OCI-LY7 (cell line): ENCODE measurements at regions not wholly inside any gene's neighbourhood (a gene's known extent, or its start where the extent isn't known, plus 50 kb on each side); places are given as distances from the start of the nearest gene placed in this dataset.
A peak's percentile ranks its signal among the peaks of the same experiment; 100 is the strongest.

ENCODE experiments used
- BruUV-seq: library from RNA; stranded (reverse); fragments of 400-500 nt; replicated peaks from 2 replicates; lab custom pipeline; 2021; lab: Mats Ljungman, UMichigan
- CTCF ChIA-PET: fragments of 300-600 bp; sonication (Branson Sonifier 250); formaldehyde crosslinking; loops from one replicate; lab custom pipeline; 2022; ENCODE audit warnings: antibody characterized with exemption; ENCODE audit not compliant: unreplicated experiment; lab: Charles Lee
- POLR2A ChIA-PET: fragments of 300-600 bp; sonication (Branson Sonifier 250); formaldehyde crosslinking; loops from one replicate; lab custom pipeline; 2022; ENCODE audit warnings: antibody characterized with exemption; lab: Charles Lee
- DNase-seq: peaks from one replicate; pipeline ENCODE4 v3.0.0-alpha.2; 2015; ENCODE audit warnings: low spot score
- H2AFZ ChIP-seq: fragments of 200-600 bp; sonication (generic), shearing (Covaris generic); 2 replicates; pipeline ENCODE4 v1.6.1; 2014; ENCODE audit warnings: mild to moderate bottlenecking, antibody characterized with exemption, low read length, moderate library complexity
- H3K27ac ChIP-seq: fragments of 200-600 bp; sonication (generic); 2 replicates; pipeline ENCODE4 v1.5.1; 2014; ENCODE audit warnings: mixed run types, low read depth, mild to moderate bottlenecking, moderate library complexity, low read length, inconsistent platforms; ENCODE audit not compliant: poor library complexity, severe bottlenecking
- H3K36me3 ChIP-seq: fragments of 200-600 bp; sonication (generic); 2 replicates; pipeline ENCODE4 v1.6.1; 2014; ENCODE audit warnings: mild to moderate bottlenecking, antibody characterized with exemption, low read length, moderate library complexity, mixed read lengths; ENCODE audit not compliant: insufficient read depth
- H3K4me1 ChIP-seq: fragments of 200-600 bp; sonication (generic); 2 replicates; pipeline ENCODE4 v1.5.1; 2014; ENCODE audit warnings: mild to moderate bottlenecking, low read length; ENCODE audit not compliant: insufficient read depth, poor library complexity, severe bottlenecking
- H3K4me2 ChIP-seq: fragments of 200-600 bp; sonication (generic); 2 replicates; pipeline ENCODE4 v1.6.1; 2014; ENCODE audit warnings: mild to moderate bottlenecking, low read length
- H3K4me3 ChIP-seq: fragments of 200-600 bp; sonication (generic); 2 replicates; pipeline ENCODE4 v1.5.1; 2014; ENCODE audit warnings: mild to moderate bottlenecking, low read depth, low read length; ENCODE audit not compliant: poor library complexity, severe bottlenecking
- H3K79me2 ChIP-seq: fragments of 200-600 bp; sonication (generic); 2 replicates; pipeline ENCODE4 v1.6.1; 2016; ENCODE audit warnings: low read depth, mild to moderate bottlenecking, low read length, moderate library complexity, mixed read lengths; ENCODE audit not compliant: insufficient read depth
- H3K9me2 ChIP-seq: fragments of 200-600 bp; sonication (generic); 2 replicates; pipeline ENCODE4 v1.6.1; 2016; ENCODE audit warnings: mild to moderate bottlenecking, low read length, mixed read lengths; ENCODE audit not compliant: insufficient read depth
- H3K9me3 ChIP-seq: fragments of 200-600 bp; sonication (generic); 2 replicates; pipeline ENCODE4 v1.6.1; 2014; ENCODE audit warnings: mild to moderate bottlenecking, mixed run types, low read length, mixed read lengths
- H4K20me1 ChIP-seq: fragments of 200-600 bp; sonication (generic); 2 replicates; pipeline ENCODE4 v1.6.1; 2014; ENCODE audit warnings: mild to moderate bottlenecking, antibody characterized with exemption, low read length, moderate library complexity, mixed read lengths; ENCODE audit not compliant: insufficient read depth
- CTCF ChIP-seq: fragments of 200-600 bp; sonication (generic); conservative IDR thresholded peaks from 2 replicates; pipeline ENCODE4 v1.5.1; 2014; ENCODE audit warnings: mild to moderate bottlenecking, antibody characterized with exemption, low read length, moderate library complexity, mixed read lengths
- EZH2phosphoT487 ChIP-seq: fragments of 200-600 bp; sonication (generic); IDR thresholded peaks from 2 replicates; pipeline ENCODE4 v1.6.1; 2018; ENCODE audit warnings: low read depth, borderline replicate concordance, mild to moderate bottlenecking, mixed run types, antibody characterized with exemption, low read length, moderate library complexity, mixed read lengths
- intact Hi-C: fragments of 100-400 bp; cut with micrococcal nuclease; formaldehyde crosslinking; loops from one replicate; pipeline ENCODE4 v1.10.0; 2022; ENCODE audit not compliant: unreplicated experiment

DNA sequence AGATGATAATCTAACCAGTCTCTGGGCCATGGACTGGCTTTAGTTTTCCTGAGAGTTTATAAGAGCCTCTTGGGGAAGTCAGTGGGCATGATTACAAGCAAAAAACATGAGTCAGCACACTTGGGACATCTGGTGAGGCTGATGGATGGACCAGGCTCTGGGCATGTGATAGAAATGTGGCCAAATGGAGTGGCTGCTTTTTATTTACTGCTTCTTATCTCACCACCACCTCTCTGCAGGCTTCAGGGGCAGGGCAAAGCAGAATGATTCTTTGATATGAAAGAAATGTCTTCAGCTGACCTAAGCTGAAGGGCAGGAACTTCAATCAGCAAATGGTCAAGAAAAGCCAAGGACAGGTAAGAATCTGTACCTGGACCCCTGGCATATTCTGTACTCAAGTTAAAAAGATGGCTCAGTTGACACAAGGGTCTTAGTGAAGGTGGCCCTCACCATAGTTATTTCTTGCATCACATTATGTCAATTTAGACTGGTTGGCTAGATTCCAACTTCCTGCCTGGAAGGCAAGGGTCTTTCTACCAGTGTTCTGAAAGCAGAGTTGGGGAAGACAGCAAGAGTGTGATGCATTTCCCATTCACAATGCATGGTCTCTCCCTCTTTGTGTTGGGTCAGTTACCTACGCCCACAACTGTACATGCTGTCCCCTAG, 162.8 kb downstream of the FASLG start:
- no TSS peak for BruUV-seq
- Histone ChIP-seq H3K27ac (no peak overlapping the region), H4K20me1 (no peaks in the 10 kb centered on the region), H3K9me3 (no peaks in the 10 kb centered on the region; the same call in 1 of the 2 replicates), H2AFZ (peak overlapping the region; percentile 83), H3K79me2 (no peaks in the 10 kb centered on the region), H3K4me1 (peaks cover 60% of the 10 kb centered on the region), H3K4me2 (0 out of 2 replicates have a peak overlapping the region, but pooled peaks have one; percentile 79), H3K9me2 (no peaks in the 10 kb centered on the region), H3K36me3 (0 out of 2 replicates have a peak, but pooled peaks cover 1% of the 10 kb centered on the region), H3K4me3 (no peak overlapping the region)
- TF ChIP-seq EZH2phosphoT487 (no peak), CTCF (no peak)
- CTCF ChIA-PET: no interaction called here
- POLR2A ChIA-PET: interaction anchor here (0.7 kb wide), 1 partner anchor 16 kb away, joined by 4 read pairs; no protein-coding TSS in a partner anchor
- no peak for DNase-seq
- intact Hi-C loops: loop anchor here (10.0 kb wide), 1 partner anchor 293 kb away; no protein-coding TSS in a partner anchor

- Histone ChIP-seq H2AFZ (no peak overlapping the region), H3K4me1 (peaks cover 48% of the 10 kb centered on the region), H3K36me3 (no peaks in the 10 kb centered on the region), H3K4me2 (no peak overlapping the region), H3K9me2 (no peaks in the 10 kb centered on the region), H3K79me2 (no peaks in the 10 kb centered on the region), H4K20me1 (no peaks in the 10 kb centered on the region), H3K4me3 (no peak overlapping the region), H3K27ac (no peak overlapping the region), H3K9me3 (no peaks in the 10 kb centered on the region)
- ChIA-PET CTCF (no interaction called here), POLR2A (interaction anchor here (0.5 to 0.7 kb wide), 3 partner anchors 70 to 353 kb away, joined by 3 read pairs; no protein-coding TSS in a partner anchor)
- intact Hi-C loops: loop anchor here (10.0 kb wide), 1 partner anchor 292 kb away; no protein-coding TSS in a partner anchor
- no TSS peak for BruUV-seq
- no peak for DNase-seq
- TF ChIP-seq EZH2phosphoT487 (no peak), CTCF (peak; percentile 26; the same call in 1 of the 2 replicates)
Measured at GRCh38 chr1:172822886-172823285, 164.0 kb downstream of the FASLG start.

DNA sequence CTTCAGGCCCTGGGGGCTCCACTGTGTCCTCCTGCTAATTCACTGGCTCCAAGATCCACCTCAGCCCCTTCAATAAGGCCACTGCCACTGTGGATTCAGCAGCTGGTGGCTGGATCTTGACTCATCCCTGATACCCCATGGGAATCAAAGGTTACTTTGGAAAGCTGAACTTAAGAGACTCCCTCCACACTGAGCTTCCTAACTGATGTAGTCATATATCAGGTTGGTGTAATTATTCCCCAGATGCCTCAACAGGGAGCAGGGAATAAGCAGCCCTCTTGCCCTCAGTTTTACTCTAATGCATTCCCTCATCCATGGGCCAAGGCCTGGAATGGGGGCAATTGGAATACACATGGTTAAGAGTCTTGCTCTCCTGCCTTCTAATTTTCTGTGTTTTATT, 164.6 kb downstream of the FASLG start:
- Histone ChIP-seq H2AFZ (no peak overlapping the region), H3K27ac (no peak overlapping the region), H3K9me3 (no peaks in the 10 kb centered on the region), H3K79me2 (no peaks in the 10 kb centered on the region), H4K20me1 (no peaks in the 10 kb centered on the region), H3K36me3 (no peaks in the 10 kb centered on the region), H3K9me2 (no peaks in the 10 kb centered on the region), H3K4me2 (no peak overlapping the region), H3K4me1 (peaks cover 42% of the 10 kb centered on the region), H3K4me3 (no peak overlapping the region)
- no peak for DNase-seq
- POLR2A ChIA-PET: interaction anchor here (0.5 to 0.6 kb wide), 2 partner anchors 71 to 601 kb away, joined by 3 read pairs; no protein-coding TSS in a partner anchor
- no peak for TF ChIP-seq EZH2phosphoT487
- TF ChIP-seq CTCF: no peak
- intact Hi-C loops: loop anchor here (10.0 kb wide), 1 partner anchor 291 kb away; no protein-coding TSS in a partner anchor
- no TSS peak for BruUV-seq
- CTCF ChIA-PET: no interaction called here
